Stimulated activated CD8-positive, alpha-beta memory T cell treated with anti-CD3 and anti-CD28 coated beads, Interleukin-12 subunit alpha, Interleukin-12 subunit beta, amount 100 ng/mL, for 1 hour (primary cell): ENCODE measurements at regions not wholly inside any gene's neighbourhood (a gene's known extent, or its start where the extent isn't known, plus 50 kb on each side); places are given as distances from the start of the nearest gene placed in this dataset.
"Not testable (repeated sequence)": the region's sequence is repeated elsewhere in the genome, so short reads cannot be mapped to it uniquely, and the experiment has no call there.

ENCODE experiments used
- DNase-seq: peaks from one replicate; pipeline ENCODE4 v3.0.0-alpha.2; 2020; ENCODE audit warnings: low read depth

GRCh38 chr22:19641254-19641982 is 72.9 kb upstream of the SEPTIN5 start:
- no peak for DNase-seq

GRCh38 chr22:19641983-19642451 is 72.3 kb upstream of the SEPTIN5 start:
- no peak for DNase-seq

- DNase-seq, result no peak
Observed at GRCh38 chr22:19643448-19644313, 70.6 kb upstream of the SEPTIN5 start.

GRCh38 chr22:19644314-19645223 is 69.7 kb upstream of the SEPTIN5 start:
- DNase-seq, result no peak

- DNase-seq, result no peak
Observed at GRCh38 chr22:19645391-19645790, 68.9 kb upstream of the SEPTIN5 start.

- DNase-seq, result no peak
Observed at GRCh38 chr22:19645905-19646304, 68.4 kb upstream of the SEPTIN5 start.

- no peak for DNase-seq
Observed at GRCh38 chr22:19646383-19646782, 67.9 kb upstream of the SEPTIN5 start.

GRCh38 chr22:19648419-19648929 is 65.8 kb upstream of the SEPTIN5 start:
- DNase-seq, result no peak

GRCh38 chr22:19652316-19652715 is 62.0 kb upstream of the SEPTIN5 start:
- no peak for DNase-seq

- no peak for DNase-seq
Observed at GRCh38 chr22:19654338-19654987, 59.8 kb upstream of the SEPTIN5 start.

GRCh38 chr22:19655399-19655798 is 58.9 kb upstream of the SEPTIN5 start:
- DNase-seq, result no peak

GRCh38 chr22:19656541-19657251 is 57.6 kb upstream of the SEPTIN5 start:
- no peak for DNase-seq

- no peak for DNase-seq
Observed at GRCh38 chr22:19657252-19658056, 56.8 kb upstream of the SEPTIN5 start.

- DNase-seq, result no peak
Observed at GRCh38 chr22:19658057-19658966, 56.0 kb upstream of the SEPTIN5 start.

- DNase-seq, result no peak
Observed at GRCh38 chr22:19658967-19659804, 55.1 kb upstream of the SEPTIN5 start.

- no peak for DNase-seq
Observed at GRCh38 chr22:19659805-19660345, 54.4 kb upstream of the SEPTIN5 start.

- DNase-seq, result not testable (repeated sequence)
Observed at GRCh38 chr22:19660583-19660982, 53.7 kb upstream of the SEPTIN5 start.

- no peak for DNase-seq
Observed at GRCh38 chr22:19661156-19661555, 53.1 kb upstream of the SEPTIN5 start.
